Endothelial cell of umbilical vein (primary cell): ENCODE measurements at regions not wholly inside any gene's neighbourhood (a gene's known extent, or its start where the extent isn't known, plus 50 kb on each side); places are given as distances from the start of the nearest gene placed in this dataset.

Source experiments
- BruUV-seq: library from RNA; stranded (reverse); fragments of 400-500 nt; replicated peaks from 2 replicates; lab custom pipeline; 2021; lab: Mats Ljungman, UMichigan
- CTCF ChIA-PET: fragments of 300-600, 350-600 bp; sonication (Branson Sonifier 250); formaldehyde crosslinking; loops from one replicate; lab custom pipeline; 2021; ENCODE audit warnings: antibody characterized with exemption, inconsistent platforms; lab: Charles Lee
- POLR2A ChIA-PET: fragments of 300-600, 350-600 bp; sonication (Branson Sonifier 250); formaldehyde crosslinking; loops from one replicate; lab custom pipeline; 2021; ENCODE audit warnings: antibody characterized with exemption, inconsistent platforms; lab: Charles Lee
- DNase-seq: peaks from one replicate; pipeline ENCODE4 v3.0.0-alpha.2; 2011; ENCODE audit warnings: low read depth, low spot score
- FAIRE-seq: peaks from 2 replicates; lab custom pipeline; 2011; peaks lifted over from hg19 to GRCh38; lab: Jason Lieb, UNC
- H2AFZ ChIP-seq: 2 replicates; pipeline ENCODE4 v1.6.0; 2012; ENCODE audit warnings: low read depth, low read length, control low read depth, inconsistent platforms
- H3K27ac ChIP-seq: 2 replicates; pipeline ENCODE4 v1.5.1; 2011; ENCODE audit warnings: low read depth, mild to moderate bottlenecking, control low read depth, low read length, moderate library complexity; ENCODE audit not compliant: insufficient read depth
- H3K27me3 ChIP-seq, 2 experiments: 2 replicates each; pipeline versions ENCODE4 v1.6.0 to v1.6.1; 2011; ENCODE audit warnings: low read length in 2 of 2, mixed read lengths in 1 of 2; ENCODE audit not compliant: control insufficient read depth in 2 of 2, insufficient read depth in 2 of 2
- H3K36me3 ChIP-seq, 2 experiments: 2 replicates in 1 of 2; 3 replicates in 1 of 2; pipeline ENCODE4 v1.5.1; 2011; ENCODE audit warnings: low read length in 2 of 2, mild to moderate bottlenecking in 1 of 2, moderate library complexity in 1 of 2; ENCODE audit not compliant: control insufficient read depth in 2 of 2, insufficient read depth in 2 of 2; ENCODE audit errors: extremely low read depth in 1 of 2
- H3K4me1 ChIP-seq: 3 replicates; pipeline ENCODE4 v1.5.1; 2011; ENCODE audit warnings: mild to moderate bottlenecking, low read length; ENCODE audit not compliant: control insufficient read depth, insufficient read depth; ENCODE audit errors: extremely low read depth
- H3K4me2 ChIP-seq: 2 replicates; pipeline ENCODE4 v1.6.1; 2011; ENCODE audit warnings: low read length, control low read depth, mixed read lengths; ENCODE audit not compliant: insufficient read depth
- H3K4me3 ChIP-seq, 3 experiments: fragments of 200-600 bp in 1 of 3; sonication (generic), shearing (Covaris generic) in 1 of 3; replicated peaks in 1 of 3; 2 replicates each; pipeline ENCODE4 v1.5.1; 2011 to 2016; ENCODE audit warnings: control low read depth in 3 of 3, low read length in 3 of 3, mild to moderate bottlenecking in 2 of 3, inconsistent platforms in 1 of 3, low read depth in 1 of 3, moderate library complexity in 1 of 3; ENCODE audit not compliant: insufficient read depth in 1 of 3
- H3K79me2 ChIP-seq: 2 replicates; pipeline ENCODE4 v1.6.0; 2012; ENCODE audit warnings: low read length, inconsistent platforms; ENCODE audit not compliant: control insufficient read depth, insufficient read depth
- H3K9ac ChIP-seq: replicated peaks from 2 replicates; pipeline ENCODE3; 2011; ENCODE audit warnings: low read length, control low read depth; ENCODE audit not compliant: insufficient read depth; ENCODE audit errors: extremely low read depth
- H3K9me1 ChIP-seq: replicated peaks from 3 replicates; pipeline ENCODE4 v1.6.0; 2011; ENCODE audit warnings: mild to moderate bottlenecking, low read length; ENCODE audit not compliant: control insufficient read depth, insufficient read depth; ENCODE audit errors: extremely low read depth
- H3K9me3 ChIP-seq: replicated peaks from 2 replicates; pipeline ENCODE4 v1.5.1; 2012; ENCODE audit warnings: low read length, inconsistent platforms; ENCODE audit not compliant: control insufficient read depth, insufficient read depth
- H4K20me1 ChIP-seq: replicated peaks from 2 replicates; pipeline ENCODE3; 2011; ENCODE audit warnings: mild to moderate bottlenecking, low read length; ENCODE audit not compliant: control insufficient read depth, insufficient read depth; ENCODE audit errors: extremely low read depth
- EZH2 ChIP-seq: IDR thresholded peaks from 2 replicates; pipeline ENCODE4 v1.6.1; 2012; ENCODE audit warnings: borderline replicate concordance, low read depth, mild to moderate bottlenecking, moderate library complexity, low read length, inconsistent platforms; ENCODE audit not compliant: severe bottlenecking
- FOS ChIP-seq: IDR thresholded peaks from 2 replicates; pipeline ENCODE4 v1.6.1; 2011; ENCODE audit warnings: mild to moderate bottlenecking, low read length, moderate library complexity, borderline replicate concordance; ENCODE audit not compliant: insufficient read depth
- GATA2 ChIP-seq: IDR thresholded peaks from 2 replicates; pipeline ENCODE4 v1.7.0; 2011; ENCODE audit warnings: low read depth, mild to moderate bottlenecking, moderate library complexity, mixed read lengths, low read length; ENCODE audit not compliant: insufficient read length, insufficient read depth
- JUN ChIP-seq: IDR thresholded peaks from 2 replicates; pipeline ENCODE4 v1.6.1; 2011; ENCODE audit warnings: borderline replicate concordance, low read depth; ENCODE audit not compliant: insufficient read length, insufficient read depth
- MYC ChIP-seq: IDR thresholded peaks from one replicate; pipeline ENCODE4 v1.6.1; 2011; ENCODE audit warnings: mild to moderate bottlenecking, low read depth, low read length
- POLR2A ChIP-seq: IDR thresholded peaks from 2 replicates; pipeline ENCODE4 v1.6.1; 2012; ENCODE audit warnings: low read depth, mild to moderate bottlenecking, control low read depth, low read length
- POLR2AphosphoS5 ChIP-seq: IDR thresholded peaks from 2 replicates; pipeline ENCODE4 v1.6.1; 2012; ENCODE audit warnings: low read depth, mild to moderate bottlenecking, control low read depth, low read length, moderate library complexity; ENCODE audit not compliant: insufficient read depth
- dilution Hi-C: fragments of 300-500 bp; cut with MboI; formaldehyde crosslinking; loops from one replicate; pipeline ENCODE4 v1.15.0; 2019; ENCODE audit warnings: low sequenced_read_pairs; ENCODE audit not compliant: extremely low pct_ligation_motif_present
- intact Hi-C: fragments of 100-400 bp; cut with micrococcal nuclease; formaldehyde crosslinking; loops from one replicate; pipeline ENCODE4 v1.10.0; 2022
- TF ChIP-seq, protein P1 (sequence below): IDR thresholded peaks from 2 replicates; pipeline ENCODE4 v1.6.1; 2011; ENCODE audit not compliant: insufficient read depth, insufficient read length
- TF ChIP-seq, protein P2 (sequence below), 2 donors: IDR thresholded peaks; 1 replicate in 1 of 2; 2 replicates in 1 of 2; pipeline ENCODE4 v1.5.1; 2011; ENCODE audit warnings: low read length in 2 of 2, mild to moderate bottlenecking in 2 of 2, moderate library complexity in 2 of 2, control low read depth in 1 of 2, inconsistent platforms in 1 of 2, low read depth in 1 of 2; ENCODE audit not compliant: insufficient read depth in 1 of 2; ENCODE audit errors: extremely low read depth in 1 of 2

DNA sequence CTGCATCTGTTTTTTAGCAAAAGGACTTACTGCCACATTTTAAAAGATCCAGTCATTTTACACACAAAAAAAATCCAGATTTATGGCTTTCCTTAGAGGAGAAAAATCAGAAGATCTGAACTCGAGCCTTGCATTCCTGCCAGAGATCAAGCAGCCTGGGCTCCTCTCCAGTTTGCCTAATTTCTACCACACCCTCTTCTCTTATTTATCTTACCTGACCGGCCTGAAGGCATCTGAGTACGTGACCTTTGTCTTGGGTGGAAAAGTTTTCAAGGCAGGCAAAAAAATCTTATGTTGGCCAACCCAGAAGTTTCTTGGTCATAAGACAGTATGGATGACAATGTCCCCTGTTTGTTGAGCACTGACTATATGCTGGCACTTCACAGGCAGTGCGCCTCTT is 60.3 kb downstream of the CHRD start:
- Histone ChIP-seq H3K4me3 (no peak overlapping the region), H3K79me2 (no peaks in the 10 kb centered on the region), H4K20me1 (no peaks in the 10 kb centered on the region), H3K9ac (no peak overlapping the region), H3K27ac (no peak overlapping the region), H3K9me1 (no peaks in the 10 kb centered on the region), H3K4me2 (no peak overlapping the region), H3K27me3 (peaks cover 3 to 4% of the 10 kb centered on the region in 2 experiments), H3K4me1 (peaks cover 6% of the 10 kb centered on the region), H3K9me3 (no peaks in the 10 kb centered on the region), H3K36me3 (no peaks in the 10 kb centered on the region), H2AFZ (no peak overlapping the region)
- CTCF ChIA-PET: interaction anchor here (1.5 kb wide), 1 partner anchor 29 kb away, joined by 5 read pairs; no protein-coding TSS in a partner anchor
- DNase-seq (no peak), FAIRE-seq (no peak)
- dilution Hi-C loops (no loop called here), intact Hi-C loops (no loop called here)
- POLR2A ChIA-PET: no interaction called here
- TF ChIP-seq EZH2 (no peak), MYC (no peak), FOS (no peak), JUN (no peak), POLR2AphosphoS5 (no peak), POLR2A (no peak), GATA2 (no peak)
- TF ChIP-seq, protein P1, sequence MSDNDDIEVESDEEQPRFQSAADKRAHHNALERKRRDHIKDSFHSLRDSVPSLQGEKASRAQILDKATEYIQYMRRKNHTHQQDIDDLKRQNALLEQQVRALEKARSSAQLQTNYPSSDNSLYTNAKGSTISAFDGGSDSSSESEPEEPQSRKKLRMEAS: no peak
- TF ChIP-seq, protein P2, sequence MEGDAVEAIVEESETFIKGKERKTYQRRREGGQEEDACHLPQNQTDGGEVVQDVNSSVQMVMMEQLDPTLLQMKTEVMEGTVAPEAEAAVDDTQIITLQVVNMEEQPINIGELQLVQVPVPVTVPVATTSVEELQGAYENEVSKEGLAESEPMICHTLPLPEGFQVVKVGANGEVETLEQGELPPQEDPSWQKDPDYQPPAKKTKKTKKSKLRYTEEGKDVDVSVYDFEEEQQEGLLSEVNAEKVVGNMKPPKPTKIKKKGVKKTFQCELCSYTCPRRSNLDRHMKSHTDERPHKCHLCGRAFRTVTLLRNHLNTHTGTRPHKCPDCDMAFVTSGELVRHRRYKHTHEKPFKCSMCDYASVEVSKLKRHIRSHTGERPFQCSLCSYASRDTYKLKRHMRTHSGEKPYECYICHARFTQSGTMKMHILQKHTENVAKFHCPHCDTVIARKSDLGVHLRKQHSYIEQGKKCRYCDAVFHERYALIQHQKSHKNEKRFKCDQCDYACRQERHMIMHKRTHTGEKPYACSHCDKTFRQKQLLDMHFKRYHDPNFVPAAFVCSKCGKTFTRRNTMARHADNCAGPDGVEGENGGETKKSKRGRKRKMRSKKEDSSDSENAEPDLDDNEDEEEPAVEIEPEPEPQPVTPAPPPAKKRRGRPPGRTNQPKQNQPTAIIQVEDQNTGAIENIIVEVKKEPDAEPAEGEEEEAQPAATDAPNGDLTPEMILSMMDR (IDR thresholded peaks at IDR 0.05; ENCODE audit: extremely low read depth in 1 of 2, insufficient read depth in 1 of 2, low read depth in 1 of 2, low read length in 2 of 2): no peak
- no TSS peak for BruUV-seq
